Body of pancreas (tissue), 4 donors: ENCODE measurements at regions not wholly inside any gene's neighbourhood (a gene's known extent, or its start where the extent isn't known, plus 50 kb on each side); places are given as distances from the start of the nearest gene placed in this dataset.

Source experiments
- POLR2A ChIP-seq, 3 donors: fragments of 450-650 bp; IDR thresholded peaks; one replicate each; pipeline ENCODE4 v1.6.1; 2016; ENCODE audit warnings: antibody characterized with exemption in 3 of 3, mild to moderate bottlenecking in 2 of 3
- TF ChIP-seq, protein P1 (sequence below), 7 experiments: fragments of 450-650 bp in 4 of 7; fragments of 200-600 bp in 3 of 7; sonication (generic) in 3 of 7; IDR thresholded peaks; one replicate each; pipeline ENCODE4 v1.5.1; 2016 to 2019; ENCODE audit warnings: antibody characterized with exemption in 7 of 7

GRCh38 chr15:52622791-52623190 lies 54.0 kb upstream of the ARPP19 start:
- TF ChIP-seq, protein P1, sequence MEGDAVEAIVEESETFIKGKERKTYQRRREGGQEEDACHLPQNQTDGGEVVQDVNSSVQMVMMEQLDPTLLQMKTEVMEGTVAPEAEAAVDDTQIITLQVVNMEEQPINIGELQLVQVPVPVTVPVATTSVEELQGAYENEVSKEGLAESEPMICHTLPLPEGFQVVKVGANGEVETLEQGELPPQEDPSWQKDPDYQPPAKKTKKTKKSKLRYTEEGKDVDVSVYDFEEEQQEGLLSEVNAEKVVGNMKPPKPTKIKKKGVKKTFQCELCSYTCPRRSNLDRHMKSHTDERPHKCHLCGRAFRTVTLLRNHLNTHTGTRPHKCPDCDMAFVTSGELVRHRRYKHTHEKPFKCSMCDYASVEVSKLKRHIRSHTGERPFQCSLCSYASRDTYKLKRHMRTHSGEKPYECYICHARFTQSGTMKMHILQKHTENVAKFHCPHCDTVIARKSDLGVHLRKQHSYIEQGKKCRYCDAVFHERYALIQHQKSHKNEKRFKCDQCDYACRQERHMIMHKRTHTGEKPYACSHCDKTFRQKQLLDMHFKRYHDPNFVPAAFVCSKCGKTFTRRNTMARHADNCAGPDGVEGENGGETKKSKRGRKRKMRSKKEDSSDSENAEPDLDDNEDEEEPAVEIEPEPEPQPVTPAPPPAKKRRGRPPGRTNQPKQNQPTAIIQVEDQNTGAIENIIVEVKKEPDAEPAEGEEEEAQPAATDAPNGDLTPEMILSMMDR (IDR thresholded peaks at IDR 0.05) = no peak
- no peak for TF ChIP-seq POLR2A (IDR thresholded peaks at IDR 0.05)
